WTC11 (cell line): ENCODE measurements at regions not wholly inside any gene's neighbourhood (a gene's known extent, or its start where the extent isn't known, plus 50 kb on each side); places are given as distances from the start of the nearest gene placed in this dataset.

Experiments
- CBFB ChIP-seq: sonication (generic); formaldehyde crosslinking; IDR thresholded peaks from 2 replicates; pipeline ENCODE4 v1.8.1; 2022; ENCODE audit warnings: mild to moderate bottlenecking, low read depth, missing genetic modification reagents
- CTCF ChIP-seq: fragments of 200-600 bp; IDR thresholded peaks from 2 replicates; pipeline ENCODE4 v1.8.0; 2022; ENCODE audit warnings: antibody characterized with exemption
- E2F1 ChIP-seq: sonication (generic); formaldehyde crosslinking; IDR thresholded peaks from 2 replicates; pipeline ENCODE4 v1.8.0; 2022; ENCODE audit warnings: mild to moderate bottlenecking, missing genetic modification reagents
- ELF4 ChIP-seq: sonication (generic); formaldehyde crosslinking; IDR thresholded peaks from 2 replicates; pipeline ENCODE4 v1.8.1; 2022; ENCODE audit warnings: low read depth, mild to moderate bottlenecking, moderate library complexity, missing genetic modification reagents
- FOXK1 ChIP-seq: sonication (generic); formaldehyde crosslinking; IDR thresholded peaks from 2 replicates; pipeline ENCODE4 v1.8.0; 2022; ENCODE audit warnings: mild to moderate bottlenecking, moderate library complexity, missing genetic modification reagents
- MAX ChIP-seq: sonication (generic); formaldehyde crosslinking; IDR thresholded peaks from 2 replicates; pipeline ENCODE4 v1.8.0; 2022; ENCODE audit warnings: mild to moderate bottlenecking, missing genetic modification reagents
- MLX ChIP-seq: sonication (generic); formaldehyde crosslinking; IDR thresholded peaks from 2 replicates; pipeline ENCODE4 v1.8.1; 2023; ENCODE audit warnings: mild to moderate bottlenecking, missing genetic modification reagents, moderate library complexity
- SMAD4 ChIP-seq: sonication (generic); formaldehyde crosslinking; IDR thresholded peaks from 2 replicates; pipeline ENCODE4 v1.8.0; 2022; ENCODE audit warnings: mild to moderate bottlenecking, missing genetic modification reagents
- SP1 ChIP-seq: sonication (generic); formaldehyde crosslinking; conservative IDR thresholded peaks from 2 replicates; pipeline ENCODE4 v1.8.1; 2022; ENCODE audit warnings: missing genetic modification reagents
- USF2 ChIP-seq: sonication (generic); formaldehyde crosslinking; IDR thresholded peaks from 2 replicates; pipeline ENCODE4 v1.8.1; 2023; ENCODE audit warnings: mild to moderate bottlenecking, missing genetic modification reagents, moderate library complexity

- no peak for TF ChIP-seq CBFB (CRISPR knock-in tag)
- no peak for TF ChIP-seq USF2 (CRISPR knock-in tag)
- no peak for TF ChIP-seq CTCF
- TF ChIP-seq SP1 (CRISPR knock-in tag) = no peak
- TF ChIP-seq SMAD4 = no peak
- no peak for TF ChIP-seq MAX (CRISPR knock-in tag)
- no peak for TF ChIP-seq ELF4 (CRISPR knock-in tag)
- no peak for TF ChIP-seq FOXK1 (CRISPR knock-in tag)
- no peak for TF ChIP-seq E2F1 (CRISPR knock-in tag)
- no peak for TF ChIP-seq MLX (CRISPR knock-in tag)
Observed at GRCh38 chr13:53512635-53513034, 484.0 kb downstream of the OLFM4 start.
